SKM-1 (cell line): ENCODE measurements at regions not wholly inside any gene's neighbourhood (a gene's known extent, or its start where the extent isn't known, plus 50 kb on each side); places are given as distances from the start of the nearest gene placed in this dataset.

Experiments used
- DNase-seq: peaks from one replicate; lab custom pipeline; 2025; ENCODE audit not compliant: unreplicated experiment; lab: John Stamatoyannopoulos, UW

DNA sequence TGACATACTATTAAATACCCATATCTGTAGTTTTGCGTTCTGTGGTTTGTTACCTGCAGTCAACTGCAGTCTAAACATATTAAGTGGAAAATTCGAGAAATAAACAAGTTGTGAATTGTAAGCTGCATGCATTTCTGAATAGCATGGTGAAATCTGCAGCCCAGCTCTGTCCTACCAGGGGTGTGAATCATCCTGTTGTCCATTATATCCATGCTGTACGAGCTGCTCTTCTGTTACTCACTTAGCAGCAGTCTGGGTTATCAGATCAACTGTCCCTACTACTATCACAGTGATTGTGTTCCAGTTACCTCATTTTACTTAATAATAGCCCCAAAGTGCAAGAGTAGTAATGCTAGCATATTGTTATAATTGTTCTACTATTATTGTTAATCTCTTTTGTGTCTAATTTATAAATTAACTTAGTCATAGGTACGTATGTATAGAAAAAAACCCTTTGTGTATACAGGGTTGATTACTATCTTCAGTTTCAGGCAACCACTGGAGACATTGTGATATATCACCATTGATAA is 173.7 kb upstream of the FAT4 start:
- DNase-seq = no peak

DNA sequence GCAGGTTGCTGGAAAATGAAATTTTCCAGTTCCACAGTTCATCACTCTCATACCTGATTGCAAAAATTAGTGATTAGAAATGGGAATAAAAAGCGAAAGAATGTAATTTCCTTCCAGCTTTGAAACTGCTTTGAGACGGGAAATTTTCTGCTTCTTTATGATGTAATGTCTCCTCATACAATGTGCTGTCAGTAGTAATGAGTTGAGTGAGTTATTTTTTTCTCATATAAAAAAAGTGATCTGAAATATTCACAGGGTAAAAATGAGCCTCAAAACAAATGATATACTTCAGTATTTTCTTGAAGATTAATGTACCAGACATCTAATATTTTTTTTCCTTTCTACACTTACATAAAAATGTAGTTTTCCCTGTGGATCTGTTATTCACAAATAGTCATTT is 179.1 kb upstream of the FAT4 start:
- no peak for DNase-seq

DNA sequence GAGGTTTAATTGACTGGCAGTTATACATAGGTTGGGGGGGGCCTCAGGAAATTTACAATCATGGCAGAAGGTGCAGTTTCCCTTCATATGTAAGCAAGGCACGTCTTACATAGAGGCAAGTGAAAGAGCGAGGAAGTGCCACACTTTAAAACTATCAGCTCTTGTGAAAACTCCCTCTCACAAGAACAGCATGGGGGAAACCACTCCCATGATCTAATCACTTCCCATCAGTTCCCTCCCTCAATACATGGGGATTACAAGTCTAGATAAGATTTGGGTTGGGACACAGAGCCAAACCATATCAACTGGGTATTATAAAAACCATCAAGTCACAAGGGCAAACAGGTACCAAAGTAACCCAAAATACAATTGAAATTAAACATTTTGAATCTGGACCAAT is 182.0 kb upstream of the FAT4 start:
- DNase-seq = no peak

DNA sequence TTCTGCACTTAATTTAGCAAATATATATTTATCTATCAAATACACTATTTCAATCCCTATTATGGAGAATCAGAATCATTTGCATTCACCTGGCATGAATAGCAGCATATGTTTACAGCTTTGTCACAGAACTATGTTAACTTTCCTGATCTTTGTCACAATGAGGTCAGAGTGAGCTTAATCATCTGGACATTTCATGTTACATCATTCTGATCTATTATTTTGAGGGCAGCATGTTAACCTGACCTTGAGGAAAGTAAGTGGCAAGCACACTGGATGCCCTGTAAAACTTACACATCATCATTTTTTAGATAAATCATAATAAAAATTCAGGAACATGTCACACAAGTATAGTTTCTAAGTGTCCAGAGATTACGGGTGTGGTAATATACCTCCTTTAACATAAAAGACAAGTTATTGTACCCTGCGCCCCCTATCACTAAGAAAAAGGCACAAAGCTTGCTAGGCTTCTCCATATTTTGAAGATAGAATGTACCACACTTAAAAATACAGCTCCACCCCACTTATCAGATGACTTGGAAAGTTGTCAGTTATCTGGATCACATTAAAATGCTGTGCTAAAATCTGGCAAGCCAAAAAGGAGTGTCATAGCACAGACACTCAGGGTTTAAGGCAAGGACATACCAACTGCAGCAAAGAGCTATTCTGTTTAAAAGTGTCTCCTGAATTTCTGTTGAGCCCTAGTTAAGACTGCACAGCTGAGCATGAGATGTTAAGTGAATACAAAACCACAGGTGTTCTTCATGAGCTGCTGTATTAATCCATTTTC is 182.7 kb upstream of the FAT4 start:
- no peak for DNase-seq

DNA sequence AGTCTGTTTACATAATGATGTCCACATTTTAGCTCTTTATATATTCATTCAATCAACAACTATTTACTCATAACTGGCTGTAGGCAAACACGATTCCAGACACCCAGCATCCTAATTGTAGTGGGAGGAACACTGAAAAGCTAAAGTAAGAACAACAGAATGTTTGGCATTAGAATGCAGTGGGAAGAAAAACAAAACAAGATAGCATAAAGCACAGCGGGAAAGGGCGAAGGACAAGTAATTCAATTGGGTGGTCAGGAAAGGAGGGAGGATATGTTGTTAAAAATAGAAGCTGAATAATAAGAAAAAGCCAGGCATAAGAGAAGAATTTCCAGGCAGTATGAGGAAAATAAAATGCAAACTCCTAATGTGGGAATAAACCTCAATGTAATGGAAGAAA is 189.5 kb upstream of the FAT4 start:
- DNase-seq = no peak

DNA sequence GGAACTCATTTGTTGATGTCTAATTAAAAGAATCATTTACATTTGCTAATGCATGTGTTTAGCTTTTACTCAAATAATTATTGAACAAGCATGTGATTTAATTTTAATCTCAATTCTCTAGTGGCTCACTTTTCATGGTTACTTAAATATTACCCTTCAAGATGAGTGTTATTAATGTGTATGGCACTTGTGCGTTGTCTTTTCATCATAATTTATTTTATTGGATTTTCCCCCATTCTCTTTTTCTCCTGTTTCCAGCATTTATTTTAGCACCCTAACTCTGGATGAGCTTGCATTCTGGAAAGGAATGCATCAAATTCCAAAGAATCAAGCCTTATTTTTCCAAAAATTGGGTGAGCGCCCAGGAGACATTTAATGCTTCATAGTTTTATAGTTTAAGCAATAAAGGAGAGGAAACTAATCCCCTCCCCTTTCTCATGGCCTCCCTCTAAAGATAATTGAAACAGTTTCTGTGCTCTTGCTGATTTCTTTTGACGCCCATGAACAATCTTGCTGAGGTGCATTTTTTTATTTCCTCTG is 191.1 kb upstream of the FAT4 start:
- DNase-seq = no peak

DNA sequence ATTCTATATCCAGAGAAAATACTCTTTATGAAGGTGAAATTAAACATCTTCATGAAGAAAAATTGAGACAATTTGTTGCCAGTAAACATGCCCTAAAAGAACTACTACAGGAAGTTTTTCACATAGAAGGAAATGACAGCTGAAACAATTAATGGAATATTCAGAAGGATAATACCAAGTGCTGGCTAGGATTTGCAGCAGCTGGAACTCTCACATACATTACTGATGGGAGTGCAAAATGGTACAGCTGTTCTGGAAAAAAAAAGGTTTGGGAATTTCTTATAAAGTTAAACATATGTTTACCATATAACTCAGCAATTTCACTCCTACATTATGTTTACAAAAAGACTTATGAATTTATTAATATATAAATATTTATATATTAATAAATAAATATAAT is 193.2 kb upstream of the FAT4 start:
- DNase-seq = no peak

DNA sequence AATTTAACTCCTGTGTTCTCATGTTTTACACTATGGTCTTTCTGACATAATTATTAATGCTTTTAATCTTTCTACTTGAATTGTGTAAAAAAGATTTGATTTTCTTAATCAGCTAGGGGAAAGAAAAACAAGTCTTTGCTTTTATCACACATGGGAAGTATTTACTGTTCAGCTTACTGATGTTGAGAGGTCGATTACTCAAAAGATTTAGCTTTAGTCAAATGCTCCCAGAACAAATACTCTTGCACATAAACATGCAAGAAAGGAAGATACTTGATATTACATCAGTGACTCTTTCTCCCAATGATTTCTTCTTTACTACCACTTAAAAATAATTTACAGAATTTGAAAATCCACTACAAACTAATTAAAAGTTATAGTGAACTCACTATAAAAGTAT is 198.3 kb upstream of the FAT4 start:
- DNase-seq = no peak

DNA sequence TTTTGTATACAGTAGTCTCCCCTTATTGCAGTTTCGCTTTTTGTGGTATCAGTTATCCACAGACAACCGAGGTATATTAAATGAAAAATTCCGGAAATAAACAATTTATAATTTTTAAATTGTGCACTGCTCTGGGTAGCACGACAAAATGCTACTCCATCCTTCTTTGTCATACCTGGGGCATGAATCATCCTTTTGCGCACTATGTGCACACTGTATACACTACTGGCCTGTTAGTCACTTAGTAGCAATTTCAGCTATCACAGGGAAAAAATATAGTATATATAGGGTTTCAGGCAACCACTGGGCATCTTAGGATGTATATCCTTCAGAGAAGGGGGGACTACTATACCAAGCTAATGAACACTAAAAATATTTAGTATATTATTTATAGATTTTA is 198.8 kb upstream of the FAT4 start:
- DNase-seq = no peak

DNA sequence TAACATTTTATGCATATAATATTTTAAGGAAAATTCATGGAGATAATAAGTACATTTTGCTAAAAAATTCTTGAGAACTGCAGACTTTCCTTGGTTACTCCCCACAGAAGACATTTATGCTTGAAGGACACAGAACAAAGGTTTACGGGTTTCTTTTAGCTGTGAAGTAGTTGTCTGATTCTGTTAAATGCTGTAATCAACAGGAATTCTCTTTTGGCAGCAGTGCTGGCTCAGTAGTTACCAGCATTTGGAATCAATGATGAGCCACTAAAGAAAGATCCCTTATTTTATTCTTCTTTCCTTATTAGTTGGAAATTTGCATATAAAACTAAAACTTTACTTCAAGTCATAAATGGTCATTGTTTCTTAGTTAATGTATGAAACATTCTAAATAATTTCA is 199.3 kb upstream of the FAT4 start:
- DNase-seq = no peak

DNA sequence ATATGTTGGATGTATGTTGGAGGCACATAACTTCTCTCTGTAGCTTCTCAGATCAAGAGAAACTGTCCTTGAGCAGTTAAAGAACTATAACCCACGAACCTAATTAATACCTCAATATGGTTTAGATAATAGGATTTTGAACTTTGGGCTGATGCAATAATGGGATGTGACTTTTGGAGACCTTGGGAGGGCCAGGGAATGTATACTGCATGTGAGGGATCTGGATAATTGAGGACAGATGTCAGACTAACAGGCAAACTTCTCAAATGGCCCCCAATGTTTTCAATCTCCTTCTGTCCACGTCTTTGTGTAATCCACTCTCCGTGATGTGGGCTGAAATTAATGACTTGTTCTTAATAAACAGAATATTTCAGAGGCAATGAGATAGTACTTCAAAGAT is 202.2 kb upstream of the FAT4 start:
- no peak for DNase-seq

DNA sequence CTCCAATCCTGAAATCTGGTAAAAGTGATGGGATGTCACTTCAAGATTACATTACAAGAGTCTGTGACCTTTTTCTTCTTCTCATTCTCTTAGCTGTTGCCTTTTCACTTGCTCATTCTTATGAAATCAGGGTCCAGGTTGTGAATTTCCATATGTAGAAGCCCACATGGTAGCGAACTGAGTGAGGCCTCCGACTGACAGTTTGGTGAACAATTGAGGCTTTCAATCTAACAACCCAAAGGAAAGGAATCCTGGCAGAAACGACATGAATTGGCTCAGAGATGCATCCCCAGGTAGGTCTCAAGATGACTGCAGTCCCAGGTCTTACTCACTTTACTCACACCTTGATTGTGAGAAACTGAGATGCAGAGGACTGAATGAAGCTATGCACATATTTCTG is 203.4 kb upstream of the FAT4 start:
- DNase-seq = no peak

DNA sequence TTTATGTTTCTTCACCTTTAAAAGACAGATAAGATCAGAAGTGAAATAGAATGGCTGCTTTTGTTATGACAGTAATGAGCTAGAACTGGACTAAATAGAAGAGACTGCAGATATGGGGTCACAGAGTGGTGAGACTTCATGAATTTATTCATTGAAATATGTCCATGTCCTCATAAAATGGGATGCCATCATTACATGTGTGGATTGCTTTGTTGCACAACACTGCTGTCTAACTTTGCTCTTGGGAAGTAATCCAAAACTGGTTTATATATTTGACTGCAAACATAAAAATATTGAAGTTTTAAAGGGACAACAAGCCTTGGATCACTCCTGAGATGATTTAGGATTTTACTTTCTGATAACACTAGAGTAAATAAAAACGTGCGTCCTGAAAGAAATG is 209.2 kb upstream of the FAT4 start:
- DNase-seq = no peak

DNA sequence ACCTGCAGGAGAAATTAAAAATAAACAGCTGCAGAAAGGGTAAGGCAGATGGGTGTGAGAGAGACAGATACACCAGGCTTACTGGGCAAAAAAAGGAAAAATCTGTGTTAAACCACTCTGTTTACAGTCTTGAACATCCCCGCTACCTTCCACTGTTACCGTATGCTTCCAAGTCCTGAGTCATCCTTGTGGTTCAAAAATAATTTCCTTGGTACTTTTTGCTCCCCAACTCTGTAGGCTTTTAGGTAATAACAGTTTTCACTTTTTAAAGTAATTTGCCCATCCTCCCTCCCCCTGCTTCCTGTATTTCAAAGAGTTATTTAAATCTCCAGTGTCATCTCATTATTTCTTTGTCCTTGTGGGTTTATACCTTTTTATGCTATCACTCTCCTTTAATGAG is 210.1 kb upstream of the FAT4 start:
- DNase-seq = no peak

DNA sequence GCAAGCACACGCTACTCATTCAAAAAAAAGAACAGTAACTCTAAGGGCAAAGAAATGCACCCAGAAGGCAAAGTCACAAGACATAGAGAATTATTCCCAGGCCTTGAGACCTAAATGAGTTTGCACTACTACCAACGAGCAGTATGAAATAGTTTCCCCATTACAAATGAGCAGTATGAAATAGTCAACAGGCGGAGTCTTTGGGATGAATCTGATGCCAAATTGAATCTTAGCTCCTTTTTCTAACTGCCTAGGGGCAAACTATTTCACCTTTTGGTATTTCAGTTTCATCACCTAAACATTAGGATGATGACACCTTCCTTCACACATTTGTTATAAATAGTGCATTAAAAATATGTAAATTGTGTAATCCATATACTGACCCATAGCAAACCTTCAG is 213.0 kb upstream of the FAT4 start:
- no peak for DNase-seq

DNA sequence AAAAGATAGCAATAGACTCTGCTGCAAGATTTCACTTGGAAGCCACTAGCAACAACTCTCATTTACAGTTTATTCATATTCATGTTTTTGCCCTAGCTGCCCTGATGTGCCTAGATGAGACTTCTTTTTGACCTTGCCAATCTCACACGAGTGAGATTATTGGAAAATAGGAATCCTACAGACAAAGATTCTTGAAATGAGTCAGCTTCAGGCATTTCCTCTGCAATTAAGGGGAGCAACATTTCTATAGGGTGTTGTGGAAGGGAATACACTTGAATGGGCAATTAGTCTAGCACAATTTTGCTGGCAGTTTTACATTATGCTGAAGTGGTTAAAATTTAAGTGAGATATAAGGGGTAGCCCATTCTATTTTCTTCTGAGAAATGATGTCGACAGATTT is 217.0 kb upstream of the FAT4 start:
- no peak for DNase-seq

DNA sequence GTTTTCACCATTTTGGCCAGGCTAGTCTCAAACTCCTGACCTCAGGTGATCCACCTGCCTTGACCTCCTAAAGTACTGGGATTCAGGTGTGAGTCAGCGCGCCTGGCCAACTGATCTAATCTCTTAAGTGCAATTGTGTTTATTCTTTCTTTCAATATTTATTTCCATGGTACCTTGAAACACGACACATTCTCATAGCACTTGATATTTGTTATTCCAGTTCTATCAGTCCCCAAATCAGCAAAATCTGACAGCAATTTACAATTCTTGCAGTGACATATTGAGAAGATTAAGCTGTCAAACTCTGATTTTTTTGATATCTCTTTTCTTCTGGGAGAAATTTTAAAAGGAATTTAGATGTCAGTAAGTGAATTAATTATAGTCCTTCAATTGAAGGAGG is 218.1 kb upstream of the FAT4 start:
- no peak for DNase-seq

DNA sequence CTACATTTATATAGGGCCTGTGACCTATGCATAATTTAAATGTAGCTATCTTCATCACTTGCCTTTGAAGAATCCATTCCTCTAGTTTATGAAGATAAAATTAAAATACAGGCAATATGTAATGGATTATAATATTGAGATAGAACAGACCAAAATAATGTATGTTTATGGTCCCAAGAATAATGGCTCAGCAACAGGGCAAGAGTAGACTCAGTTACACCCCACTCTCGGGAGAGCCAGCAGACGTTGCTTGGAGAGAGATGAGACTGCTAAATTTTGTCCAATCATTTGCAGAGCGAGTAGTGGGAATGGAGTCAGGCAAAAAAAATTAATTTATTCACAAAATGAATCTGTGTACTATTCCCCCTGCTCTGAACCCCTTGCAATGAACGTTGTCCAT is 223.2 kb upstream of the FAT4 start:
- DNase-seq = no peak

DNA sequence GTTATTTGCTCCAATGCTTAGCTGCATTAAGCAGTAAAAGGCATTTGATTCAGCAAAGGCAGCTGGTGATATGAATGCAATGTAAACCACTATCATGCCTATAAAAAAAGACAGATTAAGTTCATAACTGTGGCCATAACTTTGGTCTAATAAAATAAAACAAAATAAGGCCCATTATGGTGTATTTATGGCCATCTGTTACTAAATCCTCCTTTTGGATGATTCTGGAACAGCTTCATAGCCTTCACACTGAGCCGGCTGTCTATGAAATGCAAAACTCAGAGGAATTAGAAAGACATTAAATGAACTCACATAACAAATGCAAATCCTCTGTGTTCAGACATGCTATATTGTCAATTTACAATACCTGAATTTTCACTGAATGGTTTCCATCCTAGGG is 223.7 kb upstream of the FAT4 start:
- no peak for DNase-seq

DNA sequence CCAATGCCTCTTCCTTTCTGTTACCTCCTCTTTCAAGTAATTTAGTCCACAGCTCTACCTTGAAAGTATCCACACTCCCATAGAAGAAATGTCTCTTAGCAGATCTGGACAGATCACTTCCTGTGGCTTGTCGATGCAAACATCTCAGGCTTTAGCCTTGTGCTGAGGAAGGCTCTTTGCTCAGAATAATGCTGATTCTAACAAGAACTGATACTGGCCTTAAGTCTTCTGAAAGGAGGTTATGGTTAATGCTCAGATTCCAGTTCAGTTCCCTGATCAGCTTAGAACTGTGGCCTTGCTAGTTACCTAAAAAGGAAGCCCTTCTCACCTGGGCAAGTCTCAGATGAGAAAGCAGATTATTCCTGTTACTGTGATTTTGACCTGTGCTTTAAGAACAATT is 230.1 kb upstream of the FAT4 start:
- DNase-seq = no peak

DNA sequence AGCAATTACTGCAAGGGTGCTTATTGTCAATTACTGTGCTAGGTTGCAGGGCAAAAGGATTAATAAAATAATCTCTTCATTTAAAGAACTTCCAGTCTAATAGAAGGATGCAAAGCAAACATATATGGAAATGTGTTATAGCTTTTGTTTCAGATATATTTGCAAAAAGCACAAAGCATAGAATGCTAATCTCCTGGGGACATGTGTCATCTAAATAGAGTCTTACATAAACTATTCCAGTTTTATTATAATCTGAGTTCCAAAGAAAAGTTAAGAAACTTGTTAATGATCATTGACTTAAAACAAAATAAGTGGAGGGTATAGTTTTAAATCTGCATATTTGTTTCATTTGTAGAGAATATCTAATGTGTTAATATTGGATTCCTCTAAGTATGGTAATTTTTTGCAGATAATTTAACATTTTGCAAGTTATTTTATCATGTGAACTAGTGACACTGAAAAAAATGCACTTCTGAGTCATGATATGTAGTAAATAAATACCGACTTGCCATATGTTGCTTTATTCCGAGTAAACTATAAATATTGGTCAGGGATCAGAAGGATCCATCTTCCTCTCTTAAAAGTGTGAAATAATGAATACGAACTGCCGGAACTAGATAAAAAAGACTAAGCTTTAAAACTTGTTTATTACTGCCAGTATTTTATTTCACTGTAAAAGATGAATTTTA is 231.9 kb upstream of the FAT4 start:
- no peak for DNase-seq

DNA sequence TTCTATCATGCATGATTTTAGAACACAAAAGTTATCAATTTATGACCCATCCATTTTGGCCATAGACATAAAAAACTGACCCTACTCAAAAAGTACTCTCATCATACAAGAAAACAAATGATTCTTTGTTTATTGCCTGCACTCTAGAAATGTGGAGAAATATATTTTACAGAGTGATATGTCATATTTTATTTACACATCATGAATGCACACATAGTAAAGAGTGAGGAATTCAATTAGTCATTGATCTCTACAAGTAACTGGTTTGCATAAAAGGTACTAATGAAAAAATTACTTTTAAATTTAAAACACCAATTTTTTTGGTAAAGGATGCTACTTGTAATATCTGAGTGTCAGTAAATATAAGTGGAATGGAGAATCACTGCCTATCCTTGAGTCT is 242.5 kb upstream of the FAT4 start:
- no peak for DNase-seq
